ENCODE measurements at regions not wholly inside any gene's neighbourhood (a gene's known extent, or its start where the extent isn't known, plus 50 kb on each side); places are given as distances from the start of the nearest gene placed in this dataset.

DNA sequence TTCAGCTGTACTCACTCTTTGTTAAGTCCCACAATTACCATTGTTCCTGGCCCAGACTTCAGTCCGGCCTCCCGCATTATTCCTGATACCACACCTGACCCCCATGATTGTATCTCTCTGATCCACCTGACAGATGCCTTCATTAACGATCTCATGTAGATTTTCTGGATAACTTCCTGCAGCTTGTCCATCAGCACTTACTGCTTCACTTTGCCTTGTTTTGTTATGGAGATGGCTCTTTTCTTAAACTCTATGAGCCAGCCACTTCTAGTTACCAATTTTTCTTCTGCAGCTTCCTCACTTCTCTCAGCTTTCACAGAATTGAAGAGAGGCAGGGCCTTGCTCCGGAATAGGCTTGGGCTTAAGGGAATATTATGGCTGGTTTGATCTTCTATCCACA lies 1044.2 kb downstream of the PLOD2 start:
- H3K27ac ChIP-seq (ENCODE audit: insufficient read depth, low read depth, low read length, poor library complexity, severe bottlenecking): no peak overlapping the region
- no peaks in the 10 kb centered on the region for H3K4me1 ChIP-seq (ENCODE audit: control insufficient read depth, insufficient read depth, low read length)
- H3K4me3 ChIP-seq (ENCODE audit: insufficient read depth, low read depth, low read length): no peak overlapping the region
- no peaks in the 10 kb centered on the region for H3K36me3 ChIP-seq (ENCODE audit: control insufficient read depth, insufficient read depth, low read length)
- H3K9me3 ChIP-seq (ENCODE audit: control insufficient read depth, low read length): no peaks in the 10 kb centered on the region
- WGBS, 2 experiments: 74 to 79% methylated on average over 3 to 4 of the region's 4 CpGs
- no peaks in the 10 kb centered on the region for H3K27me3 ChIP-seq (ENCODE audit: control insufficient read depth, insufficient read depth, low read length, poor library complexity, severe bottlenecking)

DNA sequence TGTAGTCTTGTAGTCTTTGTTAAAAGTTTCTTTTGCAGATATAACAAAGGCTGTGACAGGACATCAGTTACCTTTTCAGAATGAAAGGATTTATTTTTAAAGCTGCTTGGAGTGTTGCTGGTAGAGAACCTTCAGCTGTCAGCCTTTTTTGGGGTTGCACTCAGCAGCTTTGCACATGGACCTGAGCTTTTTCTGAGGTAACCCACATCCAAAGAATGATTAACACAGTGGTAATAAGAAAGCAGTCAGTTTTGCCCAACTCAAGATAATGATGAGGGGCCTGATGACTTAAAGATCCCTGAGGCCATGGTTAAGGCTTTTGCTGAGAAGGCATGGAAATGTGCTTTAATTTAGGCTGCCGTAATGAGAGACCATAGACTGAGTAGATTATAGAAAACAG lies 1042.7 kb downstream of the PLOD2 start:
- no peaks in the 10 kb centered on the region for H3K9me3 ChIP-seq (ENCODE audit: control insufficient read depth, low read length)
- H3K4me1 ChIP-seq (ENCODE audit: control insufficient read depth, insufficient read depth, low read length): no peaks in the 10 kb centered on the region
- H3K27ac ChIP-seq (ENCODE audit: insufficient read depth, low read depth, low read length, poor library complexity, severe bottlenecking): no peak overlapping the region
- no peaks in the 10 kb centered on the region for H3K36me3 ChIP-seq (ENCODE audit: control insufficient read depth, insufficient read depth, low read length)
- WGBS, 2 experiments: 67 to 100% methylated on average over 1 of the region's 1 CpG
- no peak overlapping the region for H3K4me3 ChIP-seq (ENCODE audit: insufficient read depth, low read depth, low read length)
- no peaks in the 10 kb centered on the region for H3K27me3 ChIP-seq (ENCODE audit: control insufficient read depth, insufficient read depth, low read length, poor library complexity, severe bottlenecking)

DNA sequence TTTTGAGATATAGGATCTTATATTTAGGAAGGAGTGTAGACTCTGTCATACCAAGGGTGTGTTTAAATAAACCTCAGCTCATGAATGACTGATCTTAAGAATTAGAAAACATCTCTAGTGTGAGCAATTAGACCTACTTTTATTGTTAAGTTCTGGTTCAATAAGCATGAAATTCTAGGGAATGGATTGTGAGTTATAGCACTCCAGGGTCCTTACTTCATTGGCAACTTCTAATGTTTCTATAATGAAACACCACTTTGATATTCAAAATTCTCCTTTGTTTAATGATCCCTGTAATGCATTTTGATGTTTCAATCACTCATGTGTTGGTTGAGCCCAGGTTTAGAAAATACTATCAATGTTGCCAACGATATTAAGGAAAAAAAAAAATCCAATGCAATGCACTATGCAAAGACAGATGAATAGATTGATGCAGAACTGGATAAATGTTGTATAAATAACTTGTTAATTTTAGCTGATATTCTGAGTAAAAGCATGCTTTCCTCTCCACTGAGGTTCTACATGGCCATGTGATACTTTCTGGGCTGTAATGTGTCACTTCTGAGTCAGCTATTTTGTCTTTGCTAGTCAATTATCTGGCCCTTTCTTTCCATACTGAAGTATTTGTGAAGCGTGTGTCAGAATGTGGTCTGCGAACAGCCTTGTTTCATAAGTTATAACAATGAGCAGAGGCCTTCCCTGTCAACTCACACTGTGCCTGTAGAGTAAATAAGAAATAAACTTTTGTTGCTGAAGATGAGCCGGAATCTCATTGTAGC lies 1035.9 kb downstream of the PLOD2 start:
- no peaks in the 10 kb centered on the region for H3K27me3 ChIP-seq (ENCODE audit: control insufficient read depth, insufficient read depth, low read length, poor library complexity, severe bottlenecking)
- WGBS, 2 experiments: 84 to 96% methylated on average over 4 of the region's 4 CpGs

DNA sequence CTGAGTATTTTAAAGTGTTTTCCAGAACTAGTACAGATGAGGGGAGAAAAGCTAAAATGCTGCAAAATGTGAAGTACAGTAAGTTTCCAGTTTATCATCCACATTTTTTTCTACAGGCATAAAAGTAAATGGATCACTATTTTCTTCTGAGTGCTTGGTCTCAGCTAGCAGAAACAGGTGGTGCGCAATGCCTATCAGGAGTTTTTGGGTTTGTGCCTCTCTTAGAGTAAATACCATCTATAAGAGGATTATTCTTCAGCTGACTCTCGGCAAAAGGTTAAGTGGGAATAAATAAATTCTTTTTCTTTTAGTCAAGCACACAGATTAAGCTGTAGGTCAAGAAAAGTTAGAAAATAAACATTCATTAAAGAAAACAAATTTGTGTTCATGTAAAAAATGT lies 1027.7 kb downstream of the PLOD2 start:
- no peaks in the 10 kb centered on the region for H3K27me3 ChIP-seq (ENCODE audit: control insufficient read depth, insufficient read depth, low read length, poor library complexity, severe bottlenecking)
- no peaks in the 10 kb centered on the region for H3K36me3 ChIP-seq (ENCODE audit: control insufficient read depth, insufficient read depth, low read length)
- H3K27ac ChIP-seq (ENCODE audit: insufficient read depth, low read depth, low read length, poor library complexity, severe bottlenecking): no peak overlapping the region
- no peaks in the 10 kb centered on the region for H3K4me1 ChIP-seq (ENCODE audit: control insufficient read depth, insufficient read depth, low read length)
- H3K4me3 ChIP-seq (ENCODE audit: insufficient read depth, low read depth, low read length): no peak overlapping the region
- WGBS, 2 experiments: 100% methylated on average over 1 of the region's 2 CpGs; no CpG with 5 or more reads in 1 of the 2 experiments
- H3K9me3 ChIP-seq (ENCODE audit: control insufficient read depth, low read length): no peaks in the 10 kb centered on the region

More for the DNA sequence above, 1035.9 kb downstream of the PLOD2 start:
- Histone ChIP-seq H3K9me3 (ENCODE audit: control insufficient read depth, low read length) (no peaks in the 10 kb centered on the region), H3K36me3 (ENCODE audit: control insufficient read depth, insufficient read depth, low read length) (no peaks in the 10 kb centered on the region), H3K27ac (ENCODE audit: insufficient read depth, low read depth, low read length, poor library complexity, severe bottlenecking) (no peak overlapping the region), H3K4me3 (ENCODE audit: insufficient read depth, low read depth, low read length) (no peak overlapping the region), H3K4me1 (ENCODE audit: control insufficient read depth, insufficient read depth, low read length) (no peaks in the 10 kb centered on the region)

DNA sequence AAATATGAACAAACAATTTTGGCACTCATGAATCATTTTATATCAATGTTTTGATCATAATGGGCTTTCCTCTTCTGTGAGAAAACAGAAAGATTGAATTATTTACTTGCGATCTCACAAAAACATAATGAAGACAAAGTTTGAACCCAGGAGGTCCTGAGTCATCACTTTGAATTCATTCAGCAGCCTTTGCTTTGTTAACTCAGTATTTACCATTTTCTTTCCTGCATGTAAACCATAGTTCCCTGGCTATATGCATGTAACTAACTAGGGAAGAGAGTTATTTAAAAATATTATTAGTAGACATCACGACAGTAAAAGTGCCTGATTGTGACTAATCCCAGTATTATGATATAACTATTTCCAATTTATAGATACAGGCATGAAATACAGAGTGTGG lies 1026.2 kb downstream of the PLOD2 start:
- no peaks in the 10 kb centered on the region for H3K9me3 ChIP-seq (ENCODE audit: control insufficient read depth, low read length)
- H3K4me1 ChIP-seq (ENCODE audit: control insufficient read depth, insufficient read depth, low read length): no peaks in the 10 kb centered on the region
- no peaks in the 10 kb centered on the region for H3K36me3 ChIP-seq (ENCODE audit: control insufficient read depth, insufficient read depth, low read length)
- no peak overlapping the region for H3K27ac ChIP-seq (ENCODE audit: insufficient read depth, low read depth, low read length, poor library complexity, severe bottlenecking)
- no peaks in the 10 kb centered on the region for H3K27me3 ChIP-seq (ENCODE audit: control insufficient read depth, insufficient read depth, low read length, poor library complexity, severe bottlenecking)
- WGBS, 2 experiments: 67 to 75% methylated on average over 1 of the region's 2 CpGs
- H3K4me3 ChIP-seq (ENCODE audit: insufficient read depth, low read depth, low read length): no peak overlapping the region

DNA sequence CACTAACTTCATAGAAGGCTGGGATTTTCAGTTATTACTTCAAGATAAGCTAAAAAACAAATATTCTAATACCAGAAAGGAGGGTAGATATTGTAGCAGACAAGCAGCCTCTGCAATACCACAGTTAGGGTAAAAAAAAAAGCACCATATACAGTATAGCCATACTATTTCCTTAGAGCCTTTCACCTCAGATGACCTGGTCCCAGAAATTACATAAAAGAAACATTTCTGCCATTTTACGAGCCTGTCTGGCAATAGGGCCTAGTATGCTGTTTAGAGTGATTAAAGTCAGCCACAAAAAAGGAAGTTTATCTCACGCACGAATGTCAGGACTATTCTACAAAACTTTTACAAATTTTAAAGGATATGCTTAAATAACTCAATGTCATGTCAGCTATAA lies 1016.6 kb downstream of the PLOD2 start:
- H3K27ac ChIP-seq (ENCODE audit: insufficient read depth, low read depth, low read length, poor library complexity, severe bottlenecking): no peak overlapping the region
- H3K4me3 ChIP-seq (ENCODE audit: insufficient read depth, low read depth, low read length): no peak overlapping the region
- H3K4me1 ChIP-seq (ENCODE audit: control insufficient read depth, insufficient read depth, low read length): no peaks in the 10 kb centered on the region
- no peaks in the 10 kb centered on the region for H3K27me3 ChIP-seq (ENCODE audit: control insufficient read depth, insufficient read depth, low read length, poor library complexity, severe bottlenecking)
- H3K36me3 ChIP-seq (ENCODE audit: control insufficient read depth, insufficient read depth, low read length): no peaks in the 10 kb centered on the region
- 100% methylated on average over 1 of the region's 3 CpGs for WGBS, 2 experiments
- H3K9me3 ChIP-seq (ENCODE audit: control insufficient read depth, low read length): no peaks in the 10 kb centered on the region

DNA sequence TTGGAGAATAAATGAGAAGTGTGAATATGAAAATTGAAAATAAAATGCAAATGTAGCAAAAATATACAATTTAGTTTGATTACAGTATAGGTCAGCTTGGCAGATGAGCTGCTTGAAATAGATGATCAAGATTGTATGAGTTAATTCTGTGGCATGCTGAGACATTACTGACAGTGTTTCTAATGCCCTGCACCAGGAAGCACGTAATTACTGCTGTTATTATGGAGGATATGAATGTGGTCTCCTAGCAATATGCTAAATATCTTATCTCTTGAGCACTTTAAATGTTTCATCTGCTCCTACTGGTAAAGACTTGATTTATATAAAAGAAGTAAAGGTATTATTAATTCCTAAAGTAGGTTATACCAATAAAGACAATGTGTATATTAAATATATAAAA lies 1015.5 kb downstream of the PLOD2 start:
- Histone ChIP-seq H3K4me3 (ENCODE audit: insufficient read depth, low read depth, low read length) (no peak overlapping the region), H3K36me3 (ENCODE audit: control insufficient read depth, insufficient read depth, low read length) (no peaks in the 10 kb centered on the region), H3K27ac (ENCODE audit: insufficient read depth, low read depth, low read length, poor library complexity, severe bottlenecking) (no peak overlapping the region), H3K9me3 (ENCODE audit: control insufficient read depth, low read length) (no peaks in the 10 kb centered on the region), H3K27me3 (ENCODE audit: control insufficient read depth, insufficient read depth, low read length, poor library complexity, severe bottlenecking) (no peaks in the 10 kb centered on the region), H3K4me1 (ENCODE audit: control insufficient read depth, insufficient read depth, low read length) (no peaks in the 10 kb centered on the region)
- WGBS, 2 experiments: 83 to 86% methylated on average over 1 of the region's 1 CpG

DNA sequence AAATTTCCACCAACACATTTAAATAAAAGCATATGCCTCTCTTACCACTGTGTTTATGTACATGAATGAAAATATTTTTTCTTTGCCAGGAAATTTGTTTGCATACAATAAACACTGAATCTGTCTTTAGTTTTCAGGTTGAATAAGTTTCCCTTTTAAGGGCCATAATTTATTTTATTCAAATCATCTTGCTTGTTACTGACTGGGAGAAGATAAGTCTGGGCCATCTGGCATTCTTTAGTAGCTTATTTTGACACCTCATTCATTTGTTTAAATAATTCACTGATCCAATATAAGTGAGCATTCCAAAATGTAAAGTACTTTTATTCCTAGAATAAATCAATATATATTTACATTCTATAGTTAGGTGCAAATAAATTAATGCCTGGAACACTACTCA lies 1001.3 kb downstream of the PLOD2 start:
- Histone ChIP-seq H3K9me3 (ENCODE audit: control insufficient read depth, low read length) (no peaks in the 10 kb centered on the region), H3K27me3 (ENCODE audit: control insufficient read depth, insufficient read depth, low read length, poor library complexity, severe bottlenecking) (no peaks in the 10 kb centered on the region), H3K4me3 (ENCODE audit: insufficient read depth, low read depth, low read length) (no peak overlapping the region), H3K27ac (ENCODE audit: insufficient read depth, low read depth, low read length, poor library complexity, severe bottlenecking) (no peak overlapping the region), H3K4me1 (ENCODE audit: control insufficient read depth, insufficient read depth, low read length) (no peaks in the 10 kb centered on the region), H3K36me3 (ENCODE audit: control insufficient read depth, insufficient read depth, low read length) (no peaks in the 10 kb centered on the region)

DNA sequence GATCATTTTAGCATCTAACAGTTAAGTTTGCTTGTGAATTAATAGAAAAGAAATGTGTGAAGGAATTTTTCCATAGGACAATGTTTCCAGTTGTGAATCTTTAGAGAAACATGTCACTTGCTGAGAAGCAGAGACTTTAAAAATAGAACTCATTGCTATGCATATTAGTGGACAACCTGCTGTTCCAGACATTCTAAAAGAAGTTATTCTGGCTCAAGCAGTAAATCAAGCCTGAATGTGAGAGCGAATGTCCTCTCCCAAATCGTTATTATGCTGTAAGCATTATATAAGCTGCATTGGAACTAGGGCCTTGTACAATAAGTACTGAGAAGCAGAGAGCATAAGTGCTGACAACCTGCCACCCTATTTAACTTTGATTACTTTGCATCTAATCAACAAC lies 990.9 kb downstream of the PLOD2 start:
- Histone ChIP-seq H3K27me3 (ENCODE audit: control insufficient read depth, insufficient read depth, low read length, poor library complexity, severe bottlenecking) (no peaks in the 10 kb centered on the region), H3K27ac (ENCODE audit: insufficient read depth, low read depth, low read length, poor library complexity, severe bottlenecking) (no peak overlapping the region), H3K4me3 (ENCODE audit: insufficient read depth, low read depth, low read length) (no peak overlapping the region), H3K9me3 (ENCODE audit: control insufficient read depth, low read length) (no peaks in the 10 kb centered on the region), H3K4me1 (ENCODE audit: control insufficient read depth, insufficient read depth, low read length) (peaks cover 4% of the 10 kb centered on the region), H3K36me3 (ENCODE audit: control insufficient read depth, insufficient read depth, low read length) (no peaks in the 10 kb centered on the region)
- 71 to 90% methylated on average over 2 of the region's 2 CpGs for WGBS, 2 experiments

DNA sequence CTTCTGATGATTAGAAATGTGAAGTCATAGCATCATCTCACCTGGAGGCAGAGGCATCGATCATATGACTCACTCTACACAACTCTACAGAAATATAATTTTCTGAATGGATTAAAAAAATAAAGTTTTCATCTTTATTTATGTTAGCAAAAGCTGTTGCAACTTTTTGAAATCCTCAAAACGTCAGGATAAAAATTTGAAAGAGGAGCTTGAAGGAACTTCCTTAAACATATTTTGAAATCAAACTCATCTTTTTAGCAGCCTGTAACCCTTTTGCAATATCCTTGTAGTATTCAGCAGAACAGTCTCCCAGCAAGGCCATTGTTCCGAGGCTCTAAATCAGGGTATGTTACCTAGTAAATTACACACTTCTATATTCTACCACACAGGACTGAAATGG lies 985.4 kb downstream of the PLOD2 start:
- no peaks in the 10 kb centered on the region for H3K27me3 ChIP-seq (ENCODE audit: control insufficient read depth, insufficient read depth, low read length, poor library complexity, severe bottlenecking)
- H3K4me1 ChIP-seq (ENCODE audit: control insufficient read depth, insufficient read depth, low read length): no peaks in the 10 kb centered on the region
- H3K9me3 ChIP-seq (ENCODE audit: control insufficient read depth, low read length): no peaks in the 10 kb centered on the region
- no peak overlapping the region for H3K4me3 ChIP-seq (ENCODE audit: insufficient read depth, low read depth, low read length)
- WGBS, 2 experiments: 65 to 91% methylated on average over 1 to 2 of the region's 3 CpGs
- H3K36me3 ChIP-seq (ENCODE audit: control insufficient read depth, insufficient read depth, low read length): no peaks in the 10 kb centered on the region
- no peak overlapping the region for H3K27ac ChIP-seq (ENCODE audit: insufficient read depth, low read depth, low read length, poor library complexity, severe bottlenecking)

DNA sequence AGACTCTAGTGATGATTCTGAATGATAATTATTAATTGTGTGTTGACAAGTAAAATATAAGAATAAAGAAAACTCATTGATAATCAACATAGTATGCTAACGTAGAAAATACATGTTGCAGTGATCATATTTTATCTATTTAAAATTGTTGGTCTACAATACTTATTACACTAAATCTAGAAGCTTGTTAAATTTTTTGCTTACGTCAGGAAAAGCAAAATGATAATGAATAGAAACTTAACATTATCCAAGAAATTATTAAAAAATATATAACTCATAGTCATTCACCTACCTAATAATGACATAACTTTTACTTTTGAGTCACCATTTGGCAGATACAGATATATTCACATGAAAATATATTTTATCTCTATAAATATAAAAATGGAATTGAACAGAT lies 984.1 kb downstream of the PLOD2 start:
- no peak overlapping the region for H3K4me3 ChIP-seq (ENCODE audit: insufficient read depth, low read depth, low read length)
- no peaks in the 10 kb centered on the region for H3K27me3 ChIP-seq (ENCODE audit: control insufficient read depth, insufficient read depth, low read length, poor library complexity, severe bottlenecking)
- no peaks in the 10 kb centered on the region for H3K4me1 ChIP-seq (ENCODE audit: control insufficient read depth, insufficient read depth, low read length)
- no peaks in the 10 kb centered on the region for H3K36me3 ChIP-seq (ENCODE audit: control insufficient read depth, insufficient read depth, low read length)
- H3K27ac ChIP-seq (ENCODE audit: insufficient read depth, low read depth, low read length, poor library complexity, severe bottlenecking): no peak overlapping the region
- H3K9me3 ChIP-seq (ENCODE audit: control insufficient read depth, low read length): no peaks in the 10 kb centered on the region
- WGBS, 2 experiments: no CpG with 5 or more reads among the region's 2 CpGs

All from ectodermal cell (in vitro differentiated cells).